HG02763 (cell line): ENCODE measurements at regions not wholly inside any gene's neighbourhood (a gene's known extent, or its start where the extent isn't known, plus 50 kb on each side); places are given as distances from the start of the nearest gene placed in this dataset.

Experiments used
- ATAC-seq: cut with Tn5 transposase; IDR thresholded peaks from one replicate; pipeline ENCODE4 v1.9.1; 2021; ENCODE audit warnings: mild to moderate bottlenecking, moderate library complexity; ENCODE audit not compliant: unreplicated experiment

- no peak for ATAC-seq
These were observed 282.9 kb downstream of the SOX9 start for GRCh38 chr17:72403713-72404209.

- ATAC-seq: no peak
These were observed 284.1 kb downstream of the SOX9 start for GRCh38 chr17:72404872-72405271.

- no peak for ATAC-seq
These were observed 284.9 kb downstream of the SOX9 start for GRCh38 chr17:72405662-72406230.

GRCh38 chr17:72406498-72406897 is 285.7 kb downstream of the SOX9 start:
- ATAC-seq: no peak

GRCh38 chr17:72407336-72407909 is 286.6 kb downstream of the SOX9 start:
- peak; percentile 80 for ATAC-seq

- ATAC-seq: no peak
These were observed 287.1 kb downstream of the SOX9 start for GRCh38 chr17:72407931-72408330.

GRCh38 chr17:72408641-72409040 is 287.8 kb downstream of the SOX9 start:
- no peak for ATAC-seq

GRCh38 chr17:72409405-72410002 is 288.7 kb downstream of the SOX9 start:
- ATAC-seq: no peak

GRCh38 chr17:72411124-72411563 is 290.3 kb downstream of the SOX9 start:
- no peak for ATAC-seq

- no peak for ATAC-seq
These were observed 291.8 kb downstream of the SOX9 start for GRCh38 chr17:72412650-72413076.

- no peak for ATAC-seq
These were observed 292.5 kb downstream of the SOX9 start for GRCh38 chr17:72413077-72414031.

GRCh38 chr17:72414032-72414396 is 293.2 kb downstream of the SOX9 start:
- ATAC-seq: no peak

- no peak for ATAC-seq
These were observed 294.4 kb downstream of the SOX9 start for GRCh38 chr17:72414967-72415853.

- no peak for ATAC-seq
These were observed 295.3 kb downstream of the SOX9 start for GRCh38 chr17:72416054-72416675.

- no peak for ATAC-seq
These were observed 296.1 kb downstream of the SOX9 start for GRCh38 chr17:72416905-72417304.

- ATAC-seq: no peak
These were observed 296.8 kb downstream of the SOX9 start for GRCh38 chr17:72417627-72418026.

GRCh38 chr17:72419866-72420774 is 299.3 kb downstream of the SOX9 start:
- peak; percentile 53 for ATAC-seq

- no peak for ATAC-seq
These were observed 299.9 kb downstream of the SOX9 start for GRCh38 chr17:72420775-72421127.
